ENCODE measurements at regions not wholly inside any gene's neighbourhood (a gene's known extent, or its start where the extent isn't known, plus 50 kb on each side); places are given as distances from the start of the nearest gene placed in this dataset.

DNA sequence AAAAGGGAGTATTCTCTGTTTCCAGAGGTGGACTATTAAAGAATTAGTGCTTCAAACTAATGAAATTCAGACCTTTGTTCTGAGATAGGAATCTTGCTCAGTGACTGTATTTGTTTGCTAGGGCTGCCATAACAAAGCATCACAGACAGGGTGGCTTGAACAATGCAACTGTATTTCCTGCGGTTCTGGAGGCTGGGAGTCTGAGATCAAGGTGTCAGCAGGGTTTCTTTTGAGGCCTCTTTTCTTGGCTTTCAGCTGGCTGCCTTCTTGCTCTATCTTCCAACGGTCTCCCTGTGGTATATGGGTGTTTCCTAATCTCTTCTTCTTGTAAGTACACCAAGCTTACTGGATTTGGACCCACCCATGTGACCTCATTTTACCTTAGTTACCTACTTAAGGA, 264.6 kb upstream of the PROX1 start:
- Histone ChIP-seq H3K23ac (ENCODE audit: low read depth, low read length) (no peak overlapping the region), H3K9ac (ENCODE audit: low read depth, low read length) (no peak overlapping the region), H3K9me3 (ENCODE audit: control insufficient read depth, insufficient read depth, low read length) (peaks cover 20% of the 10 kb centered on the region), H4K8ac (ENCODE audit: low read depth in 2 of 2, low read length in 2 of 2) (no peak overlapping the region), H3K4me1 (ENCODE audit: control insufficient read depth, insufficient read depth, low read length) (no peaks in the 10 kb centered on the region), H2BK15ac (ENCODE audit: low read depth, low read length) (no peak overlapping the region), H3K18ac (ENCODE audit: low read depth, low read length) (no peak overlapping the region), H3K14ac (replicated peaks; ENCODE audit: low read depth, low read length) (no peak overlapping the region), H3K4ac (ENCODE audit: low read depth, low read length) (no peak overlapping the region), H4K5ac (ENCODE audit: low read depth, low read length) (no peak overlapping the region), H3K4me2 (ENCODE audit: low read depth, low read length) (no peak overlapping the region), H3K27me3 (ENCODE audit: control insufficient read depth, insufficient read depth, low read length) (no peaks in the 10 kb centered on the region), H3K79me1 (ENCODE audit: low read depth in 1 of 2, low read length in 2 of 2) (no peaks in the 10 kb centered on the region), H4K20me1 (ENCODE audit: insufficient read depth, low read length) (no peaks in the 10 kb centered on the region), H2BK5ac (ENCODE audit: low read depth, low read length, poor library complexity, severe bottlenecking) (no peak overlapping the region), H3K36me3 (ENCODE audit: control insufficient read depth, insufficient read depth, low read length) (no peaks in the 10 kb centered on the region), H3K4me3 (ENCODE audit: insufficient read depth, low read depth, low read length) (no peak overlapping the region), H2BK20ac (ENCODE audit: low read depth, low read length) (no peak overlapping the region), H3K27ac (ENCODE audit: insufficient read depth, low read length) (no peak overlapping the region), H2AK9ac (replicated peaks; ENCODE audit: low read depth, low read length, poor library complexity) (no peak overlapping the region), H2BK120ac (ENCODE audit: low read depth, low read length) (no peak overlapping the region), H3K56ac (ENCODE audit: extremely low read depth, insufficient read depth, low read length) (no peak overlapping the region), H3K9me1 (ENCODE audit: insufficient read depth, low read length) (no peaks in the 10 kb centered on the region), H2AFZ (replicated peaks; ENCODE audit: low read length, poor library complexity) (no peak overlapping the region), H4K91ac (ENCODE audit: insufficient read depth, low read depth, low read length) (no peak overlapping the region), H2AK5ac (ENCODE audit: low read depth, low read length) (no peak overlapping the region)
- no CpG with 5 or more reads among the region's 2 CpGs for WGBS, 2 experiments (ENCODE audit: extremely low coverage in 2 of 2, insufficient read length in 1 of 2)
- no TSS peak for BruUV-seq (replicated peaks)
- intact Hi-C loops (cut with micrococcal nuclease), result no loop called here
- ATAC-seq (ENCODE audit: low read depth) (no peak), DNase-seq (no peak)
- CTCF ChIA-PET, result no interaction called here
- in situ Hi-C loops (cut with MboI; ENCODE audit: low sequenced_read_pairs), result no loop called here
- POLR2A ChIA-PET (ENCODE audit: unreplicated experiment), result no interaction called here
- TF ChIP-seq MAFK (IDR thresholded peaks at IDR 0.05; ENCODE audit: low read depth, low read length) (no peak), BHLHE40 (IDR thresholded peaks at IDR 0.05; ENCODE audit: low read depth, low read length) (no peak), POLR2A (IDR thresholded peaks at IDR 0.05; ENCODE audit: low read depth, low read length) (no peak), RAD21 (IDR thresholded peaks at IDR 0.05; ENCODE audit: low read length) (no peak), CEBPB (IDR thresholded peaks at IDR 0.05; ENCODE audit: low read depth, low read length) (no peak)
- dilution Hi-C loops (cut with HindIII; ENCODE audit: low sequenced_read_pairs, unreplicated experiment), result no loop called here

Measured in IMR-90 (cell line).